ENCODE measurements at regions not wholly inside any gene's neighbourhood (a gene's known extent, or its start where the extent isn't known, plus 50 kb on each side); places are given as distances from the start of the nearest gene placed in this dataset.

DNA sequence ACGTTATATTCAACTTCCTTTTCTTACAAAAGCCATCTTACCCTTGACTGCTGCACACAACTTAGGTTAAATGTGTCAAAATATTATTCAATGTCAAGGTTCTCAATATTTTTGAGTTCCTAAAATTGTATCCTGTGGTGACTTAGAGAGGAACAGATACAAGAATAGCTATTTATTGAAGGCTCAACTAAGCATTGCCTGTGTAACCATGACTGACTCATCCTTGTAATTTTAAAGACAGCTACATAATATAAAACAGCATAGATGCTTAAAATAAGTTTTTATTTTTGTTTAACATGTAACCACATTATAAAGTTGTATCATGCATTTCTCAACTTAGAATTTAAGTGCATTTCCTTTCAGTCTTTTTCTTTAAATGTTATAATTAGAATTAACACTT lies 312.9 kb upstream of the RGMB start:
- TF ChIP-seq, protein P1, sequence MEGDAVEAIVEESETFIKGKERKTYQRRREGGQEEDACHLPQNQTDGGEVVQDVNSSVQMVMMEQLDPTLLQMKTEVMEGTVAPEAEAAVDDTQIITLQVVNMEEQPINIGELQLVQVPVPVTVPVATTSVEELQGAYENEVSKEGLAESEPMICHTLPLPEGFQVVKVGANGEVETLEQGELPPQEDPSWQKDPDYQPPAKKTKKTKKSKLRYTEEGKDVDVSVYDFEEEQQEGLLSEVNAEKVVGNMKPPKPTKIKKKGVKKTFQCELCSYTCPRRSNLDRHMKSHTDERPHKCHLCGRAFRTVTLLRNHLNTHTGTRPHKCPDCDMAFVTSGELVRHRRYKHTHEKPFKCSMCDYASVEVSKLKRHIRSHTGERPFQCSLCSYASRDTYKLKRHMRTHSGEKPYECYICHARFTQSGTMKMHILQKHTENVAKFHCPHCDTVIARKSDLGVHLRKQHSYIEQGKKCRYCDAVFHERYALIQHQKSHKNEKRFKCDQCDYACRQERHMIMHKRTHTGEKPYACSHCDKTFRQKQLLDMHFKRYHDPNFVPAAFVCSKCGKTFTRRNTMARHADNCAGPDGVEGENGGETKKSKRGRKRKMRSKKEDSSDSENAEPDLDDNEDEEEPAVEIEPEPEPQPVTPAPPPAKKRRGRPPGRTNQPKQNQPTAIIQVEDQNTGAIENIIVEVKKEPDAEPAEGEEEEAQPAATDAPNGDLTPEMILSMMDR (IDR thresholded peaks at IDR 0.05), result no peak
- TF ChIP-seq EZH2 (IDR thresholded peaks at IDR 0.05; ENCODE audit: borderline replicate concordance, insufficient read depth, low read depth, low read length, poor library complexity, severe bottlenecking), result no peak
